ENCODE measurements at regions not wholly inside any gene's neighbourhood (a gene's known extent, or its start where the extent isn't known, plus 50 kb on each side); places are given as distances from the start of the nearest gene placed in this dataset.

DNA sequence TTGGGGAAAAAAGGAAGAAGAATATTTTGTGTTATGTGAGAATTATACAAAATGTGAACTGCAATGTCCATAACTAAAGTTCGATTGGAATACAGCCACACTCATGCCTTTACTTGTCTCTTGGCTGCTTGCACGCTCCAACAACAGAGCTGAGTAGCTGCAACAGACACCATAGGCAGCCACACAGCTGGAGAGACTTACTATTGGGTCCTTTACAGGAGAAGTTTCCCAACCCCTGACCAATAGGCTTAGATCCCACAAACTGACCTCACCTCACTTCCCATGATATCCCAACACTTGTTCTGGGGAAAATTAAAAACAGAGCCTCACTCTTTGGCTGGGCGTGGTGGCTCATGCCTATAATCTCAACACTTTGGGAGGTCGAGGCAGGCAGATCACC lies 213.8 kb downstream of the SH3BP4 start:
- Histone ChIP-seq H3K4me3 (ENCODE audit: low read depth, low read length) (no peak overlapping the region), H3K9me3 (no peaks in the 10 kb centered on the region), H3K4me1 (peaks cover 1% of the 10 kb centered on the region), H3K36me3 (no peaks in the 10 kb centered on the region), H3K27me3 (no peaks in the 10 kb centered on the region)
- TF ChIP-seq, protein P1, sequence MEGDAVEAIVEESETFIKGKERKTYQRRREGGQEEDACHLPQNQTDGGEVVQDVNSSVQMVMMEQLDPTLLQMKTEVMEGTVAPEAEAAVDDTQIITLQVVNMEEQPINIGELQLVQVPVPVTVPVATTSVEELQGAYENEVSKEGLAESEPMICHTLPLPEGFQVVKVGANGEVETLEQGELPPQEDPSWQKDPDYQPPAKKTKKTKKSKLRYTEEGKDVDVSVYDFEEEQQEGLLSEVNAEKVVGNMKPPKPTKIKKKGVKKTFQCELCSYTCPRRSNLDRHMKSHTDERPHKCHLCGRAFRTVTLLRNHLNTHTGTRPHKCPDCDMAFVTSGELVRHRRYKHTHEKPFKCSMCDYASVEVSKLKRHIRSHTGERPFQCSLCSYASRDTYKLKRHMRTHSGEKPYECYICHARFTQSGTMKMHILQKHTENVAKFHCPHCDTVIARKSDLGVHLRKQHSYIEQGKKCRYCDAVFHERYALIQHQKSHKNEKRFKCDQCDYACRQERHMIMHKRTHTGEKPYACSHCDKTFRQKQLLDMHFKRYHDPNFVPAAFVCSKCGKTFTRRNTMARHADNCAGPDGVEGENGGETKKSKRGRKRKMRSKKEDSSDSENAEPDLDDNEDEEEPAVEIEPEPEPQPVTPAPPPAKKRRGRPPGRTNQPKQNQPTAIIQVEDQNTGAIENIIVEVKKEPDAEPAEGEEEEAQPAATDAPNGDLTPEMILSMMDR (IDR thresholded peaks at IDR 0.05; ENCODE audit: low read depth, low read length), result no peak
- no peak for DNase-seq

DNA sequence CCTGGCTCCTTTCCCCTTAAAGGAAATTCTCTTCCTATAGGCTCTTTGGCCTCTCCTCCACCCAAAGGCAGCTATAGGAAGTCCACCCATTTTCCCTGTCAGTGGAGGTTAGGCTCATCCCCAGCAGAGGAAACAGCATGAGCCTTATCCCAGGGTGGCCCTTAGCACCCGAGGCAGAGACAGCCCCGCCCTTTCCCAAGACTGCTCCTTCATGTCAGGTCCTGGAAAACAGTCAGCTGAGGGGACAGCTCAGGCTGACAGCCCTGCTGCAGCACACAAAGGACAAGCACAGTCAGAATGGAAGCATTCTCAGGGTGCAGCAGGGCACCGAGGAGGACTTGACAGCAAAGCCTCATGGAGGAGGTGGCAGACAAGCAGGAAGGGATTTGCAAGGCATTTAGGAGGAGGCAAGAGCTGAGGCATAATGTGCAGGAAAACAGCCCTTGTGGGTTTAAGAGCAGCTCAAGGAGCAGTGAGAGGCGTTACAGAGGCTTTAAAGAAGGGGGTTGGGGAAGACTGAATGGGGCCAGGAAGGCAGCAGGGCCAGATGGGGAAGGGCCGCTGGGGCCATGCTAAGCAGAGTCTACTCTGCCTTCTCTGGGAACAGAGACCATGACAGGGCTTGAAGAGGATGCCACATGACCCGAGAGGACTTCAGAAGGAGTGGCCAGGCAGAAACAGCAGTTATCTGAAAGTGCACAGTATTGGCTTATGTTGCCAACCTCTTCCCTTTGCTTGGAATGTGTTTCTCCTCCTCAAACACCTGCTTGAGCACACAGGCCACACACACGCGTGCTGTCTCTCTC lies 216.6 kb downstream of the SH3BP4 start:
- peaks cover 8% of the 10 kb centered on the region for H3K4me1 ChIP-seq
- TF ChIP-seq, protein P1 (IDR thresholded peaks at IDR 0.05; ENCODE audit: low read depth, low read length), result no peak
- H3K36me3 ChIP-seq, result no peaks in the 10 kb centered on the region
- no peaks in the 10 kb centered on the region for H3K27me3 ChIP-seq
- no peak for DNase-seq
- H3K9me3 ChIP-seq, result no peaks in the 10 kb centered on the region
- no peak overlapping the region for H3K4me3 ChIP-seq (ENCODE audit: low read depth, low read length)

DNA sequence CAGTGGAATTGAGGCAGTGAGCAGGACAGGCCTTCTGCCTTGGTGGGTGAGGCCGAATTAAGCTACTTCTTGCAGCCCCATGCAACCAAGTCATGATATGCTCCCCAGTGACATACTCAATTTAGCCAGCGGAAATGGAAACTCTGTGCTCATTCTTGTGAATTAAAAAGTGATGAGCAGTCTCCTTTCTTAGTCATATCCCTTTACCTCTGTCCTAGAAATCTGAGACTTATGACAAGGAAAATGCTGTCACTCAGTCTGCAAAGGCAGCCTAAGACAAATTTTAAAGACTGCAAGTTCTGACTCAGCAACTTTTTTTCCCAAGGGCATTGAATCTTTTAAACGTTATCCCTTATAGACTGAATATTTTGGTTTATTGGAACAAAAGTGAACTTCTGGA lies 218.2 kb downstream of the SH3BP4 start:
- TF ChIP-seq, protein P1 (IDR thresholded peaks at IDR 0.05; ENCODE audit: low read depth, low read length), result no peak
- H3K4me3 ChIP-seq (ENCODE audit: low read depth, low read length), result no peak overlapping the region
- no peaks in the 10 kb centered on the region for H3K9me3 ChIP-seq
- peaks cover 8% of the 10 kb centered on the region for H3K4me1 ChIP-seq
- H3K36me3 ChIP-seq, result no peaks in the 10 kb centered on the region
- no peak for DNase-seq
- H3K27me3 ChIP-seq, result no peaks in the 10 kb centered on the region

DNA sequence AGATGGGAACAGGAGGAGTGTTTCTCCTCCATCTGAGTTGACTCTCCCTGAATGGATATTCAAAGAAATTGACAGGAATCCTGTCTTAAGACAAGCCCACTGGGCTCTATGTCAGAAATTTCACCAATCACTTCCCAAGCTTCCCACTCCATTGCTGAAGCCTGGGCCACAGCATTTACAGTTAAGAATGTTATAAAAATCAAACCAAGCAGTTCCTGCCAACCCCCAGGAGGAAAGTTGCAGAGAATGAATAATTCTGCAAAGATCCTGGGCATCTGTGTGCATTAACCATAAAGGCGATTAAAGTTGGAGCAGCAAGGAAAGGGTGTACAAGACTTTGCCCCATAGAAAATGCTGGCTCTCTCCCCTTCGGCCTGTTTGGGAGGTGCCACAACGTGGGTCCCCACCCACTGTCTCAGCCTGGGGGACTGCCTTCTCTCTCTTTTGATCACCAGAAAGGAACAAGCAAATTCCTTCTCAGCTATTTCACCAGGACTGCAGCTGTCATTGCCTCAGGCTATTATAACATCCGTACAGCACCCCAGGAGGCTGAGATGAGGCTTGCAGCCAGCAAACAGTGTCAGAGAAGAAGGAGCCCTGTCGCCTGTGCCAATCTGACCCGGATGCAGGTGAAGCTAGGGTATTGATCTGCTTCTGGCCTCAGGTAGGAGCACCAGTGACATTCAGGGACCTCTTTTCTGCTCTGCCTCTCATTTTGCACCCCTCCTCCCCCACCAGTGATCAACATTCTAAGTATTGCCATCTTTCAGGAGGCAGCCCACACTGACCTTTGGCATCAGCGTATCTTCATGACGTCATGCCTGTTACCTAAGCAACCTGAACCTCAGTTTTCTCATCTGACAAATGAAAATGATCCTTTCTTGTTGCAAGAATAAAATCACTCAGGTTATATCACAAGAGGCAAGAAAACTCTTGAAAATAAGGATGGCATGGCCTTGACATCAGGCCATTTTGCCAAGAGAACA lies 219.0 kb downstream of the SH3BP4 start:
- Histone ChIP-seq H3K4me1 (peaks cover 8% of the 10 kb centered on the region), H3K9me3 (no peaks in the 10 kb centered on the region), H3K27me3 (no peaks in the 10 kb centered on the region), H3K36me3 (no peaks in the 10 kb centered on the region), H3K4me3 (ENCODE audit: low read depth, low read length) (no peak overlapping the region)
- peak; percentile 61 for DNase-seq
- TF ChIP-seq, protein P1 (IDR thresholded peaks at IDR 0.05; ENCODE audit: low read depth, low read length), result peak; percentile 55

DNA sequence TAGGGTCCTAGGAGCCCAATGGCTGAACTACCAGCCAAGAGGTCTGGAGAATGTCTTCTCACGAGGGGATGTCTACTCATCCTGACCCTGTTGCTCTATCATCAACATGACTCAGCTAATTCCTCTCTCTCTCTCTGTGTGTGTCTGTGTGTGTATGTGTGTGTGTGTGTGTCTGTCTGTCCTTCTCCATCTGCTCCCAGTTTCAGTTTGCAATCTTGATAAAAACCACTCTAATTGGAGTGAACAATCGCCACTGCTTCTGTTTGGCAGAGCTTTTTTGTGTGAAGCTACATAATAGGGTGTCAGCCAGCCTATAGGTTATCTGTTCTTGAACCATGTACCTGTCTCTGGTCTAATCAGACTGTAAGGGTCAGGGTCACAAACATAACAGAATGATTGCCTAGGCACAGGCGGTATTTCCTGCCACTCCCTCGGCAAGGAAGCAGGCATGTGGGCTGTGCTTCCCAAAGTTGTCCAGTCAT lies 219.8 kb downstream of the SH3BP4 start:
- H3K27me3 ChIP-seq, result no peaks in the 10 kb centered on the region
- H3K36me3 ChIP-seq, result no peaks in the 10 kb centered on the region
- peaks cover 8% of the 10 kb centered on the region for H3K4me1 ChIP-seq
- no peak overlapping the region for H3K4me3 ChIP-seq (ENCODE audit: low read depth, low read length)
- TF ChIP-seq, protein P1 (IDR thresholded peaks at IDR 0.05; ENCODE audit: low read depth, low read length), result no peak
- DNase-seq, result peak; percentile 21
- no peaks in the 10 kb centered on the region; the same call in 1 of the 2 replicates for H3K9me3 ChIP-seq

Measured in BE2C (cell line).